ENCODE measurements at regions not wholly inside any gene's neighbourhood (a gene's known extent, or its start where the extent isn't known, plus 50 kb on each side); places are given as distances from the start of the nearest gene placed in this dataset.

DNA sequence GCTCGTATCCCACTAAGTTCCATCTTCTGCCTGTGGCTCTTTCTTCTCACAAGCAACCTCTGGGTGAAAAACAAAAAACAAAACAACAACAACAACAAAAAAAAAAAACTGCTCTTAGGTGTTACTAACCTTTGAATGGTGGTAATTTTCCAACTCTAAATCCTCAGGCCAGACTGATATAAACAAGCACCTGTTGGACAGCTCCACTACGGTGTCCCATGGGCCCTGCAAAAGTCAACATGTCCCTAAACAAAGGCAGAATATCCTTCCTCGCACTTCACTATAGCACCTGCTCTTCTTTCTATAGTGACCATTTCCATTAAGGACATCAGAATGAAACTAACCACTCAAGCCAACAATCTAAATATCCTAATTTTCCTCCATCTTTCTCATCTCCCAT, 54.6 kb upstream of the PARM1 start:
- ATAC-seq (no peak), DNase-seq (no peak)
- intact Hi-C loops (cut with DNase I): loop anchor here in 1 of 2 donors (10.0 kb wide), 2 partner anchors 236 to 606 kb away; no protein-coding TSS in a partner anchor

DNA sequence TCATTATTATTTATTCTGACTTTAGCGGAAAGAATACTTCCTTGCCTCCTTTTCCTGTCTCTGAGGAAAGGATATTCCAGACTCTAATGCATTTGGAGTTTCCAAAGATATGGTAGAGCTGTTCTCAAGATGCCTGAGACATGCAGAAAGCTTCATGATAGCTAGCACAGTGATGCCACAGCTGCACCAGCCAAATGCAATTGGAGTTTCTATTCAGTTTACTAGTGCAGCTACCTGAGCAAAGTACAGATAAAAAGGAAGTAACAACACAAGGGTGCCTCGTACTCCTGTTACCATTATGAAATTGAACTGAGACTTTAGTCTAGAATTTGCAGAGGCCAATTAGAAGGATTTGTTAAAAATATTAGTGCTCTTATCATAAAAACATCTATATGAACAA, 57.5 kb upstream of the PARM1 start:
- DNase-seq (no peak), ATAC-seq (no peak)
- intact Hi-C loops (cut with DNase I): loop anchor here in 1 of 2 donors (10.0 kb wide), 2 partner anchors 239 to 609 kb away; no protein-coding TSS in a partner anchor

- intact Hi-C loops (cut with DNase I): loop anchor here in 1 of 2 donors (10.0 kb wide), 2 partner anchors 240 to 610 kb away; no protein-coding TSS in a partner anchor
- peak; percentile 90 to 92 for ATAC-seq
- no peak for DNase-seq
Observed at GRCh38 chr4:74874753-74875367, 58.1 kb upstream of the PARM1 start.

- intact Hi-C loops (cut with DNase I): loop anchor here in 1 of 2 donors (10.0 kb wide), 2 partner anchors 241 to 611 kb away; no protein-coding TSS in a partner anchor
- ATAC-seq (peak in 1 of 2 donors; percentile 43), DNase-seq (no peak)
Observed at GRCh38 chr4:74873545-74874301, 59.2 kb upstream of the PARM1 start.

GRCh38 chr4:74858921-74859562, 64.7 kb upstream of the BTC start:
- ATAC-seq (no peak), DNase-seq (no peak)
- intact Hi-C loops (cut with DNase I): no loop called here

DNA sequence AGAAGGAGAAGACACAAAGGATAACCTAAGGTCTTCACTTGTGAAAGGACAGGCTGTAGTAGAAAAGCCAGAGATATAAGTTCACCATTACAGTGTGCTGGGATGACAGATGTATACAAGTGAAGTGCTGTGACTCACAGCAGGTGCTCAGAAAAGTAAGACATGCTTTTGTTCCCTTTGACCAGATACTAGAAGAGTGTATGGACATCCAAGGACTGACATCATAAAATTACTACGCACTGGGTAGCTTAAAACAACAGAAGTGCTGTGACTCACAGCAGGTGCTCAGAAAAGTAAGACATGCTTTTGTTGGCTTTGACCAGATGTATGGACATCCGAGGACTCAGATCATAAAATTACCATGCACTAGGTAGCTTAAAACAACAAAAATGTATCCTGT, 61.6 kb upstream of the BTC start:
- intact Hi-C loops (cut with DNase I): no loop called here
- DNase-seq (no peak), ATAC-seq (no peak)

DNA sequence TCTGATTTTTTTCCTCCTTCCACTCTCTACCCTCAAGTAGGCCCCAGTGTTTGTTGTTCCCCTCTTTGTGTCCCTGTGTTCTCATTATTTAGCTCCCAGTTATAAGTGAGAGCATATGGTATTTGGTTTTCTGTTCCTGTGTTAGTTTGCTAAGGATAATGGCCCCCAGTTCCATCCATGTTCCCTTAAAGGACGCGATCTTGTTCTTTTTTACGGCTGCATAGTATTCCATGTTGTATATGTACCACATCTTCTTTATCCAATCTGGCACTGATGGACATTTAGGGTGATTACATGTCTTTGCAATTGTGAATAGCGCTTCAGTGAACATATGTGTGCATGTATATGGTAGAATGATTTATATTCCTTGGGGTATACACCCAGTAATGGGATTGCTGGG, 54.5 kb upstream of the BTC start:
- DNase-seq (no peak), ATAC-seq (no peak)
- intact Hi-C loops (cut with DNase I): no loop called here

GRCh38 chr4:74845834-74846233, 51.5 kb upstream of the BTC start:
- intact Hi-C loops (cut with DNase I): no loop called here
- no peak for ATAC-seq
- DNase-seq: no peak
